GM11168 (cell line): ENCODE measurements at regions not wholly inside any gene's neighbourhood (a gene's known extent, or its start where the extent isn't known, plus 50 kb on each side); places are given as distances from the start of the nearest gene placed in this dataset.

Experiments
- in situ Hi-C: fragments of 300-500 bp; cut with MboI; formaldehyde crosslinking; loops from one replicate; pipeline ENCODE4 v1.12.0; 2022; ENCODE audit warnings: low sequenced_read_pairs; ENCODE audit not compliant: unreplicated experiment

GRCh38 chr2:88831792-88832248, 140.3 kb downstream of the RPIA start:
- in situ Hi-C loops: loop anchor here (5.0 kb wide), 1 partner anchor 35 kb away; no protein-coding TSS in a partner anchor

- in situ Hi-C loops: loop anchor here (5.0 kb wide), 1 partner anchor 35 kb away; no protein-coding TSS in a partner anchor
Observed at GRCh38 chr2:88832311-88832991, 141.0 kb downstream of the RPIA start.

GRCh38 chr2:88832992-88833389, 141.5 kb downstream of the RPIA start:
- in situ Hi-C loops: loop anchor here (5.0 kb wide), 1 partner anchor 34 kb away; no protein-coding TSS in a partner anchor

GRCh38 chr2:88834376-88834775, 142.9 kb downstream of the RPIA start:
- in situ Hi-C loops: loop anchor here (5.0 kb wide), 1 partner anchor 33 kb away; no protein-coding TSS in a partner anchor

GRCh38 chr2:88834866-88835265, 143.4 kb downstream of the RPIA start:
- in situ Hi-C loops: loop anchor here (5.0 kb wide), 1 partner anchor 32 kb away; no protein-coding TSS in a partner anchor

GRCh38 chr2:88835726-88836125, 144.3 kb downstream of the RPIA start:
- in situ Hi-C loops: no loop called here

GRCh38 chr2:88836351-88836750, 144.9 kb downstream of the RPIA start:
- in situ Hi-C loops: no loop called here

- in situ Hi-C loops: no loop called here
Observed at GRCh38 chr2:88837511-88838160, 146.2 kb downstream of the RPIA start.

- in situ Hi-C loops: no loop called here
Observed at GRCh38 chr2:88838165-88838635, 146.7 kb downstream of the RPIA start.

GRCh38 chr2:88841224-88841929, 149.9 kb downstream of the RPIA start:
- in situ Hi-C loops: loop anchor here (10.0 kb wide), 1 partner anchor 243 kb away; no protein-coding TSS in a partner anchor

- in situ Hi-C loops: loop anchor here (10.0 kb wide), 1 partner anchor 242 kb away; no protein-coding TSS in a partner anchor
Observed at GRCh38 chr2:88842656-88843460, 151.4 kb downstream of the RPIA start.

GRCh38 chr2:88843651-88844050, 152.2 kb downstream of the RPIA start:
- in situ Hi-C loops: loop anchor here (10.0 kb wide), 1 partner anchor 241 kb away; no protein-coding TSS in a partner anchor

- in situ Hi-C loops: loop anchor here (10.0 kb wide), 1 partner anchor 240 kb away; no protein-coding TSS in a partner anchor
Observed at GRCh38 chr2:88844960-88845359, 153.5 kb downstream of the RPIA start.

GRCh38 chr2:88845772-88846661, 154.5 kb downstream of the RPIA start:
- in situ Hi-C loops: loop anchor here (10.0 kb wide), 1 partner anchor 239 kb away; no protein-coding TSS in a partner anchor

GRCh38 chr2:88852753-88853402, 161.4 kb downstream of the RPIA start:
- in situ Hi-C loops: no loop called here

- in situ Hi-C loops: no loop called here
Observed at GRCh38 chr2:88853403-88853790, 161.9 kb downstream of the RPIA start.

GRCh38 chr2:88854528-88854927, 163.1 kb downstream of the RPIA start:
- in situ Hi-C loops: no loop called here
